ENCODE measurements at regions not wholly inside any gene's neighbourhood (a gene's known extent, or its start where the extent isn't known, plus 50 kb on each side); places are given as distances from the start of the nearest gene placed in this dataset.

DNA sequence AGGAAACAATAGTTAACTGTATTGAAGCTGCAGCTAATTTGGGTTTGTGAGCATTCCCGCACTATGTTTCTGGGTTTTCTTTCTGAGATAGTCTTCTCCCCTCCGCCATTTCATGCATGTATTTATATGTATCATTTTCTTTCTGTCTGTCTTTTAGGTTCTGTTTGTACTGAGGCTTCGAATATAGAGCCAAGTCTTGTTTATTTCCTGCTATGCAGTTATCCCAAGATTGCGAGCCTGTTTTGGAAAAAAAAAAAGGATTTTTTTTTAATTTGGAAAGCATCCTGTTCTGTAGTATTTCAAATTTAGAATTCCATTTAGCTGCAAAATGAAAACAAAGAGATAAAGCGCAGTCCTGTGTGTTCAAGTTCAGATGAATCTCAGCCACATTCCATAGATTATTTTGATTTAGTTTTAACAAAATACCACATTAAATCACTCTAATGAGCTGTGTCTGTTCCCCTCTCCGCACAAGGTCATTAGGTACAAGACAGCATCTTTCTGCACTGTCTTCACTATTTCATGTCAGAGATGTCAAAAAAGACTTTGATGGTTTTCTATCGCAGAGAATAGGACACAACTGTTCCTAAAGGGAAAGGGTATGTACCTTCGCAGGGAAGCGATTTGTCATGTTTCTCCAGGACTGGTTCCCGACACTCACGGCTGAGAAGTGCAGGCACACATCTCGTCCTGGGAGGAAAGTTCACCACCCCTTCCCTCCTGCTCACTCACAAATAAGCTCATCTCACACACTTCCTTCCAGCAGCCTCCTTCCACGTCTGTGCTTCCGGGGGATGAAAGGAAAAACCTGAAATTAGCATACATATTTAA lies 443.4 kb downstream of the ZNF516 start:
- 44% methylated on average over 14 of the region's 14 CpGs for WGBS
- H3K27ac ChIP-seq (replicated peaks in 1 of 4) = no peak overlapping the region
- peaks cover 0 to 3% (median 0%) of the 10 kb centered on the region in 4 donors for H3K4me1 ChIP-seq
- H3K9me3 ChIP-seq = no peaks in the 10 kb centered on the region
- TF ChIP-seq POLR2A (IDR thresholded peaks at IDR 0.05; ENCODE audit: low read depth) = no peak
- no peak for TF ChIP-seq POLR2AphosphoS5 (IDR thresholded peaks at IDR 0.05)
- no peak for TF ChIP-seq EP300 (IDR thresholded peaks at IDR 0.05)
- TF ChIP-seq, protein P1, sequence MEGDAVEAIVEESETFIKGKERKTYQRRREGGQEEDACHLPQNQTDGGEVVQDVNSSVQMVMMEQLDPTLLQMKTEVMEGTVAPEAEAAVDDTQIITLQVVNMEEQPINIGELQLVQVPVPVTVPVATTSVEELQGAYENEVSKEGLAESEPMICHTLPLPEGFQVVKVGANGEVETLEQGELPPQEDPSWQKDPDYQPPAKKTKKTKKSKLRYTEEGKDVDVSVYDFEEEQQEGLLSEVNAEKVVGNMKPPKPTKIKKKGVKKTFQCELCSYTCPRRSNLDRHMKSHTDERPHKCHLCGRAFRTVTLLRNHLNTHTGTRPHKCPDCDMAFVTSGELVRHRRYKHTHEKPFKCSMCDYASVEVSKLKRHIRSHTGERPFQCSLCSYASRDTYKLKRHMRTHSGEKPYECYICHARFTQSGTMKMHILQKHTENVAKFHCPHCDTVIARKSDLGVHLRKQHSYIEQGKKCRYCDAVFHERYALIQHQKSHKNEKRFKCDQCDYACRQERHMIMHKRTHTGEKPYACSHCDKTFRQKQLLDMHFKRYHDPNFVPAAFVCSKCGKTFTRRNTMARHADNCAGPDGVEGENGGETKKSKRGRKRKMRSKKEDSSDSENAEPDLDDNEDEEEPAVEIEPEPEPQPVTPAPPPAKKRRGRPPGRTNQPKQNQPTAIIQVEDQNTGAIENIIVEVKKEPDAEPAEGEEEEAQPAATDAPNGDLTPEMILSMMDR (IDR thresholded peaks at IDR 0.05) = no peak
- H3K27me3 ChIP-seq = no peaks in the 10 kb centered on the region
- H3K36me3 ChIP-seq = no peaks in the 10 kb centered on the region
- intact Hi-C loops (cut with DNase I) = no loop called here
- peak; percentile 60 for DNase-seq (ENCODE audit: extremely low spot score)
- no peak overlapping the region for H3K4me3 ChIP-seq

DNA sequence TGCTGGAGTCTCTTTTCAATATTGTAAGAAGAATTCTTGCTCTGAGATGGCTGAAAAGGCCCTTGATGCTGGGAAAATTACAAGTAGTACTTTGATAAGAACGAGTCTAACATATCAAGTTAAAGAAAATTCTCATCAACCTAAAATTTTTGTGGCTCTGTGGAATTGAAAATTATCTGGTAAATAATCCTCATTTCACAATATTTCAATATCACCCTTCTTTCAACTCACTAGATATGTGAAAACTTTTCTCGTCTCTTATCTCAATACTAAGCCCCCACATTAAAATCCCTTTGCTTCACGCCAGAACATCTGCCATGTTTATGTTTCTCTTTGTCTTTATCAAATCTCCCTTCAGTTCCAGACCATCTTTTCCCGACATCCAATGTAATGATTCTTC lies 448.8 kb downstream of the ZNF516 start:
- intact Hi-C loops (cut with DNase I) = no loop called here
- 79% methylated on average over 4 of the region's 4 CpGs for WGBS
- Histone ChIP-seq H3K27me3 (no peaks in the 10 kb centered on the region), H3K4me1 (no peaks in the 10 kb centered on the region), H3K36me3 (no peaks in the 10 kb centered on the region), H3K27ac (replicated peaks in 1 of 4) (no peak overlapping the region), H3K9me3 (no peaks in the 10 kb centered on the region), H3K4me3 (no peak overlapping the region)
- DNase-seq (ENCODE audit: extremely low spot score) = no peak
- TF ChIP-seq EP300 (IDR thresholded peaks at IDR 0.05) = no peak
- TF ChIP-seq POLR2AphosphoS5 (IDR thresholded peaks at IDR 0.05) = no peak
- TF ChIP-seq, protein P1 (IDR thresholded peaks at IDR 0.05) = no peak
- no peak for TF ChIP-seq POLR2A (IDR thresholded peaks at IDR 0.05; ENCODE audit: low read depth)

DNA sequence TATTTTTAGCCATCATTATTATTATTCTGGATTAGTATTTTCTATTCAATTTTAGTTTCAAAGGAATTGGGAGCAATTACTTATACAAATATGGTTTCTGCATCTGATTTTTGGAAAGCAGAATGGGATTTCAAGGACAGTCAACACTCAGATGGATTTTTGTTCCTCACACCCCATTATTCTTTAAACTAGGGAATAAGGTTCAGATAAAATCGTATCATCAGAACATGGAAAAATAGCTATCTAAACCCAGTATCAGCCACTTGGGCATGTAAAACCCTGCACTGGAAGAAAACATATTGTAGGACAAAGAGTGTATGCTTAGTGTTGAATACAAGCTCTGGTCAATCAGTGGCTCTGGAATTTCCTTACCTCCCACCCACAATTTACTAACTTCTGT lies 452.5 kb downstream of the ZNF516 start:
- 0% methylated on average over 1 of the region's 1 CpG for WGBS
- H3K27ac ChIP-seq (replicated peaks in 1 of 4) = no peak overlapping the region
- H3K9me3 ChIP-seq = no peaks in the 10 kb centered on the region
- no peak overlapping the region for H3K4me3 ChIP-seq
- intact Hi-C loops (cut with DNase I) = no loop called here
- no peak for DNase-seq (ENCODE audit: extremely low spot score)
- H3K36me3 ChIP-seq = no peaks in the 10 kb centered on the region
- no peak for TF ChIP-seq POLR2A (IDR thresholded peaks at IDR 0.05; ENCODE audit: low read depth)
- TF ChIP-seq, protein P1 (IDR thresholded peaks at IDR 0.05) = no peak
- TF ChIP-seq POLR2AphosphoS5 (IDR thresholded peaks at IDR 0.05) = no peak
- TF ChIP-seq EP300 (IDR thresholded peaks at IDR 0.05) = no peak
- H3K27me3 ChIP-seq = no peaks in the 10 kb centered on the region
- H3K4me1 ChIP-seq = no peaks in the 10 kb centered on the region

DNA sequence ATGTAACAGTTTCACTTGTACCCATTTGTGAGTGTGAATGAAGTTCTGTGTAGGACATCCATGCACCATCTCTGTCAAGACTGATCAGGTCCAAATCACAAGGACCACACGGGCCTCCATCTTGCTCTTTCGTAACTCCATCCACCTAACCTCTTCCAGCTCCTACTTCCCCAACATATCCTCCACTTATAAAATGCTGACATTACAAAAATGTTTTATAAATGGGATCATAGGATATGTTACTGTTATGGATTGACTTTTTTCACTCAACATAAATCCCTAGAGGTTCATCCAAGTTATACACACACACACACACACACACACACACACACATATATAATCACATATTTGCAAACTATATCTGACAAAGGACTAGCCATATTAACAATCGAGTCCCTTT lies 476.8 kb downstream of the ZNF516 start:
- Histone ChIP-seq H3K36me3 (no peaks in the 10 kb centered on the region), H3K9me3 (no peaks in the 10 kb centered on the region), H3K4me3 (no peak overlapping the region), H3K27me3 (no peaks in the 10 kb centered on the region), H3K27ac (replicated peaks in 1 of 4) (no peak overlapping the region), H3K4me1 (no peaks in the 10 kb centered on the region)
- intact Hi-C loops (cut with DNase I) = no loop called here
- DNase-seq (ENCODE audit: extremely low spot score) = no peak
- 85% methylated on average over 3 of the region's 3 CpGs for WGBS
- no peak for TF ChIP-seq EP300 (IDR thresholded peaks at IDR 0.05)
- TF ChIP-seq POLR2AphosphoS5 (IDR thresholded peaks at IDR 0.05) = no peak
- TF ChIP-seq, protein P1 (IDR thresholded peaks at IDR 0.05) = no peak
- TF ChIP-seq POLR2A (IDR thresholded peaks at IDR 0.05; ENCODE audit: low read depth) = no peak
